ENCODE measurements at regions not wholly inside any gene's neighbourhood (a gene's known extent, or its start where the extent isn't known, plus 50 kb on each side); places are given as distances from the start of the nearest gene placed in this dataset.

DNA sequence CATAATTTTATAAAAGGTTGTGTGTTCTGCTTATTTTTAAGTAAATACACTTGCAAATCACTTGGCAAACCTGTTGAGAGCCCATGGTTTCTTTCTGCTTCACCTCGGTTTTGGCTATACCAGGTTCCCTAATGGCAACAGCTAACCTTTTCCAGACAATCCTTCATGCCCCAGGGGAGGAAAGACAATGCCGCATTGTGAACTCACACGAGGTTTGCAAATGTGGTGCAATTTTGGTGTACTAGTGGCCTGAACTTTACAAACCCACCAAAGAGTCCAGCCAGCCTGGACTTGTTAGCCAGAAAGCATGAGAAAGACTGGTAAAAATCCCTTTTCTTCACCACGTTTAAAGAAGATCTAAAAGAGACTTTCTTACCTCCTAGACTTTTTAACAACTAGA lies 84.8 kb upstream of the SOX4 start:
- no peaks in the 10 kb centered on the region for H3K9me3 ChIP-seq
- no peak overlapping the region for H3K27ac Mint-ChIP-seq (ENCODE audit: unreplicated experiment)
- TF ChIP-seq, protein P1, sequence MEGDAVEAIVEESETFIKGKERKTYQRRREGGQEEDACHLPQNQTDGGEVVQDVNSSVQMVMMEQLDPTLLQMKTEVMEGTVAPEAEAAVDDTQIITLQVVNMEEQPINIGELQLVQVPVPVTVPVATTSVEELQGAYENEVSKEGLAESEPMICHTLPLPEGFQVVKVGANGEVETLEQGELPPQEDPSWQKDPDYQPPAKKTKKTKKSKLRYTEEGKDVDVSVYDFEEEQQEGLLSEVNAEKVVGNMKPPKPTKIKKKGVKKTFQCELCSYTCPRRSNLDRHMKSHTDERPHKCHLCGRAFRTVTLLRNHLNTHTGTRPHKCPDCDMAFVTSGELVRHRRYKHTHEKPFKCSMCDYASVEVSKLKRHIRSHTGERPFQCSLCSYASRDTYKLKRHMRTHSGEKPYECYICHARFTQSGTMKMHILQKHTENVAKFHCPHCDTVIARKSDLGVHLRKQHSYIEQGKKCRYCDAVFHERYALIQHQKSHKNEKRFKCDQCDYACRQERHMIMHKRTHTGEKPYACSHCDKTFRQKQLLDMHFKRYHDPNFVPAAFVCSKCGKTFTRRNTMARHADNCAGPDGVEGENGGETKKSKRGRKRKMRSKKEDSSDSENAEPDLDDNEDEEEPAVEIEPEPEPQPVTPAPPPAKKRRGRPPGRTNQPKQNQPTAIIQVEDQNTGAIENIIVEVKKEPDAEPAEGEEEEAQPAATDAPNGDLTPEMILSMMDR (IDR thresholded peaks at IDR 0.05; ENCODE audit: insufficient read depth in 1 of 2, low read depth in 1 of 2, low read length in 1 of 2, severe bottlenecking in 1 of 2, unreplicated experiment in 1 of 2): no peak
- no peaks in the 10 kb centered on the region for H3K4me1 Mint-ChIP-seq (ENCODE audit: low read depth, unreplicated experiment)
- H3K36me3 Mint-ChIP-seq (ENCODE audit: insufficient read depth, unreplicated experiment): no peaks in the 10 kb centered on the region
- H3K4me3 Mint-ChIP-seq (ENCODE audit: unreplicated experiment): no peak overlapping the region
- BruUV-seq (replicated peaks): no TSS peak
- CTCF ChIA-PET: no interaction called here
- DNase-seq: no peak
- no peaks in the 10 kb centered on the region for H3K9me3 Mint-ChIP-seq (ENCODE audit: unreplicated experiment)
- H3K4me1 ChIP-seq: no peaks in the 10 kb centered on the region
- no peaks in the 10 kb centered on the region for H3K27me3 ChIP-seq (replicated peaks; ENCODE audit: control insufficient read depth, insufficient read depth, low read length)
- H3K36me3 ChIP-seq (ENCODE audit: control insufficient read depth, insufficient read depth, low read length): no peaks in the 10 kb centered on the region
- H3K4me3 ChIP-seq (ENCODE audit: low read depth, low read length): no peak overlapping the region
- POLR2A ChIA-PET: no interaction called here
- no peaks in the 10 kb centered on the region for H3K27me3 Mint-ChIP-seq (ENCODE audit: insufficient read depth, unreplicated experiment)
- intact Hi-C loops (cut with micrococcal nuclease; ENCODE audit: unreplicated experiment): no loop called here

DNA sequence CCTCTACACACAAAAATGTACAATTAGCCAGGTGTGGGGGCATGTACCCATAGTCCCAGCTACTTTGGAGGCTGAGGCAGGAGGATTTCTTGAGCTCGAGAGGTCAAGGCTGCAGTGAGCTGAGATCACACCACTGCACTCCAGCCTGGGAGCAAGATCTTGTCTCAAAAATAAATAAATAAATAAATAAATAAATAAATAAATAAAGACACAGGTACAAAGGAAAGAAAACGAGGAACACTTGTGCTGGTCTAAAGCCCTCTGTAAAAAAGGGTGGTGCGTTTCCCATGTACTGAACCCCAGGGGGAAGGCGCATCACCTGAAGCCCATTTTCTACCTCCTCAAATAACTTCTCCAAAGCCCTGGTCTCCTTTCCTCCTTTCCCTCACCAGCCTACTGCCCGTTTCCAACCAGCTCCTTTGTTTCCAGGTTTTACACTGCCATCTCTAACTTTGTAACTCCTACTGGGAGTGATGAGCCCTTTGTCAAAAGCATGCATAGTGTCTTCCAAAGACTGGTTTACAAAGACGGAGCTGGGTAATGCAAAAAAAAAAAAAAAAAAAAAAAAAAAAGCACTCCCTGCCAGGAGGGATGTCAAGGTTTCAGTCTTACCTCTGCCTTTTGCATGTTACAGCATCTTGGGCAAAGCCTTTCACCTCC lies 81.5 kb upstream of the SOX4 start:
- no peaks in the 10 kb centered on the region for H3K4me1 ChIP-seq
- Mint-ChIP-seq H3K4me1 (ENCODE audit: low read depth, unreplicated experiment) (no peaks in the 10 kb centered on the region), H3K27me3 (ENCODE audit: insufficient read depth, unreplicated experiment) (no peaks in the 10 kb centered on the region), H3K36me3 (ENCODE audit: insufficient read depth, unreplicated experiment) (no peaks in the 10 kb centered on the region), H3K27ac (ENCODE audit: unreplicated experiment) (no peak overlapping the region), H3K9me3 (ENCODE audit: unreplicated experiment) (no peaks in the 10 kb centered on the region), H3K4me3 (ENCODE audit: unreplicated experiment) (no peak overlapping the region)
- DNase-seq: no peak
- H3K27me3 ChIP-seq (replicated peaks; ENCODE audit: control insufficient read depth, insufficient read depth, low read length): no peaks in the 10 kb centered on the region
- no peak overlapping the region for H3K4me3 ChIP-seq (ENCODE audit: low read depth, low read length)
- TF ChIP-seq, protein P1 (IDR thresholded peaks at IDR 0.05; ENCODE audit: insufficient read depth in 1 of 2, low read depth in 1 of 2, low read length in 1 of 2, severe bottlenecking in 1 of 2, unreplicated experiment in 1 of 2): no peak
- no peaks in the 10 kb centered on the region for H3K36me3 ChIP-seq (ENCODE audit: control insufficient read depth, insufficient read depth, low read length)
- intact Hi-C loops (cut with micrococcal nuclease; ENCODE audit: unreplicated experiment): no loop called here
- ChIA-PET CTCF (no interaction called here), POLR2A (interaction anchor here (0.6 kb wide), 1 partner anchor 82 kb away, joined by 3 read pairs; no protein-coding TSS in a partner anchor)
- H3K9me3 ChIP-seq: no peaks in the 10 kb centered on the region
- no TSS peak for BruUV-seq (replicated peaks)

- H3K36me3 ChIP-seq (ENCODE audit: control insufficient read depth, insufficient read depth, low read length): no peaks in the 10 kb centered on the region
- Mint-ChIP-seq H3K4me3 (ENCODE audit: unreplicated experiment) (no peak overlapping the region), H3K27ac (ENCODE audit: unreplicated experiment) (no peak overlapping the region), H3K9me3 (ENCODE audit: unreplicated experiment) (no peaks in the 10 kb centered on the region), H3K36me3 (ENCODE audit: insufficient read depth, unreplicated experiment) (no peaks in the 10 kb centered on the region), H3K4me1 (ENCODE audit: low read depth, unreplicated experiment) (no peaks in the 10 kb centered on the region), H3K27me3 (ENCODE audit: insufficient read depth, unreplicated experiment) (peaks cover 3% of the 10 kb centered on the region)
- ChIA-PET CTCF (no interaction called here), POLR2A (no interaction called here)
- no TSS peak for BruUV-seq (replicated peaks)
- H3K4me1 ChIP-seq: no peaks in the 10 kb centered on the region
- intact Hi-C loops (cut with micrococcal nuclease; ENCODE audit: unreplicated experiment): no loop called here
- H3K9me3 ChIP-seq: no peaks in the 10 kb centered on the region
- TF ChIP-seq, protein P1 (IDR thresholded peaks at IDR 0.05; ENCODE audit: insufficient read depth in 1 of 2, low read depth in 1 of 2, low read length in 1 of 2, severe bottlenecking in 1 of 2, unreplicated experiment in 1 of 2): no peak
- H3K27me3 ChIP-seq (replicated peaks; ENCODE audit: control insufficient read depth, insufficient read depth, low read length): no peaks in the 10 kb centered on the region
- DNase-seq: no peak
- no peak overlapping the region for H3K4me3 ChIP-seq (ENCODE audit: low read depth, low read length)
Measured at GRCh38 chr6:21514288-21514687, 79.3 kb upstream of the SOX4 start.
